ENCODE measurements at regions not wholly inside any gene's neighbourhood (a gene's known extent, or its start where the extent isn't known, plus 50 kb on each side); places are given as distances from the start of the nearest gene placed in this dataset.

- TF ChIP-seq CTCF (IDR thresholded peaks at IDR 0.05), result no peak
- TF ChIP-seq EZH2 (IDR thresholded peaks at IDR 0.05; ENCODE audit: borderline replicate concordance, insufficient read depth, low read depth, low read length, poor library complexity, severe bottlenecking), result no peak
Measured at GRCh38 chr3:194984622-194985021, 286.3 kb downstream of the XXYLT1 start.

All from B cell (primary cell).